ENCODE measurements at regions not wholly inside any gene's neighbourhood (a gene's known extent, or its start where the extent isn't known, plus 50 kb on each side); places are given as distances from the start of the nearest gene placed in this dataset.
"Not testable (repeated sequence)": the region's sequence is repeated elsewhere in the genome, so short reads cannot be mapped to it uniquely, and the experiment has no call there.

- DNase-seq: no peak
These were observed 200.1 kb upstream of the HEY2 start for GRCh38 chr6:125549202-125549884.

- no peak for DNase-seq
These were observed 198.5 kb upstream of the HEY2 start for GRCh38 chr6:125550892-125551291.

- no peak for DNase-seq
These were observed 196.6 kb upstream of the HEY2 start for GRCh38 chr6:125552819-125553218.

GRCh38 chr6:125554456-125554855 is 195.0 kb upstream of the HEY2 start:
- no peak for DNase-seq

GRCh38 chr6:125558241-125558843 is 191.1 kb upstream of the HEY2 start:
- no peak for DNase-seq

- DNase-seq: no peak
These were observed 190.5 kb upstream of the HEY2 start for GRCh38 chr6:125558907-125559306.

- no peak for DNase-seq
These were observed 187.3 kb upstream of the HEY2 start for GRCh38 chr6:125562156-125562555.

GRCh38 chr6:125564941-125565340 is 184.5 kb upstream of the HEY2 start:
- DNase-seq: no peak

GRCh38 chr6:125567407-125567806 is 182.0 kb upstream of the HEY2 start:
- no peak for DNase-seq

GRCh38 chr6:125568609-125569008 is 180.8 kb upstream of the HEY2 start:
- DNase-seq: no peak

GRCh38 chr6:125570526-125570925 is 178.9 kb upstream of the HEY2 start:
- no peak for DNase-seq

- no peak for DNase-seq
These were observed 178.2 kb upstream of the HEY2 start for GRCh38 chr6:125571207-125571755.

GRCh38 chr6:125574604-125575003 is 174.8 kb upstream of the HEY2 start:
- DNase-seq: no peak

- no peak for DNase-seq
These were observed 172.2 kb upstream of the HEY2 start for GRCh38 chr6:125577124-125577662.

GRCh38 chr6:125584468-125584939 is 164.9 kb upstream of the HEY2 start:
- DNase-seq: no peak

GRCh38 chr6:125585470-125585869 is 164.0 kb upstream of the HEY2 start:
- DNase-seq: no peak

- DNase-seq: no peak
These were observed 163.4 kb upstream of the HEY2 start for GRCh38 chr6:125586074-125586473.

- no peak for DNase-seq
These were observed 162.8 kb upstream of the HEY2 start for GRCh38 chr6:125586605-125587004.

GRCh38 chr6:125587666-125588632 is 161.5 kb upstream of the HEY2 start:
- no peak for DNase-seq

- not testable (repeated sequence) for DNase-seq
These were observed 157.6 kb upstream of the HEY2 start for GRCh38 chr6:125591796-125592195.

GRCh38 chr6:125593746-125594145 is 155.7 kb upstream of the HEY2 start:
- DNase-seq: no peak

- no peak for DNase-seq
These were observed 153.4 kb upstream of the HEY2 start for GRCh38 chr6:125596020-125596419.

Measured in CD4-positive, alpha-beta T cell treated with Interleukin-10 for 1 hour (primary cell).